NK-92 treated with Interleukin-12 subunit alpha and Interleukin-12 subunit beta, amount 100 ng/mL, for 24 hours (cell line): ENCODE measurements at regions not wholly inside any gene's neighbourhood (a gene's known extent, or its start where the extent isn't known, plus 50 kb on each side); places are given as distances from the start of the nearest gene placed in this dataset.

Experiments used
- DNase-seq: peaks from one replicate; lab custom pipeline; 2025; lab: John Stamatoyannopoulos, UW

- DNase-seq, result no peak
Measured at GRCh38 chr13:47114030-47114429, 217.2 kb upstream of the HTR2A start.

- DNase-seq, result no peak
Measured at GRCh38 chr13:47112903-47113299, 216.0 kb upstream of the HTR2A start.

GRCh38 chr13:47112205-47112902, 215.5 kb upstream of the HTR2A start:
- no peak for DNase-seq

- no peak for DNase-seq
Measured at GRCh38 chr13:47111499-47111898, 214.6 kb upstream of the HTR2A start.

GRCh38 chr13:47110833-47111240, 214.0 kb upstream of the HTR2A start:
- DNase-seq, result no peak

- DNase-seq, result no peak
Measured at GRCh38 chr13:47110141-47110540, 213.3 kb upstream of the HTR2A start.

GRCh38 chr13:47109028-47109427, 212.2 kb upstream of the HTR2A start:
- no peak for DNase-seq

- no peak for DNase-seq
Measured at GRCh38 chr13:47100214-47100853, 203.5 kb upstream of the HTR2A start.

- DNase-seq, result no peak
Measured at GRCh38 chr13:47094734-47095434, 198.0 kb upstream of the HTR2A start.

GRCh38 chr13:47092202-47092601, 195.3 kb upstream of the HTR2A start:
- no peak for DNase-seq

- no peak for DNase-seq
Measured at GRCh38 chr13:47087841-47088240, 191.0 kb upstream of the HTR2A start.

- no peak for DNase-seq
Measured at GRCh38 chr13:47087241-47087640, 190.4 kb upstream of the HTR2A start.

GRCh38 chr13:47085346-47085745, 188.5 kb upstream of the HTR2A start:
- no peak for DNase-seq

GRCh38 chr13:47081850-47082249, 185.0 kb upstream of the HTR2A start:
- DNase-seq, result no peak

- DNase-seq, result no peak
Measured at GRCh38 chr13:47081246-47081645, 184.4 kb upstream of the HTR2A start.

GRCh38 chr13:47080621-47081020, 183.8 kb upstream of the HTR2A start:
- DNase-seq, result no peak

GRCh38 chr13:47076500-47076899, 179.6 kb upstream of the HTR2A start:
- no peak for DNase-seq

GRCh38 chr13:47069133-47069532, 172.3 kb upstream of the HTR2A start:
- DNase-seq, result no peak

- no peak for DNase-seq
Measured at GRCh38 chr13:47067306-47067705, 170.5 kb upstream of the HTR2A start.

- no peak for DNase-seq
Measured at GRCh38 chr13:47066226-47066625, 169.4 kb upstream of the HTR2A start.

GRCh38 chr13:47064381-47064780, 167.5 kb upstream of the HTR2A start:
- DNase-seq, result no peak

- DNase-seq, result no peak
Measured at GRCh38 chr13:47049276-47049989, 152.6 kb upstream of the HTR2A start.

GRCh38 chr13:47046706-47047105, 149.9 kb upstream of the HTR2A start:
- no peak for DNase-seq
